PC-9 (cell line): ENCODE measurements at regions not wholly inside any gene's neighbourhood (a gene's known extent, or its start where the extent isn't known, plus 50 kb on each side); places are given as distances from the start of the nearest gene placed in this dataset.
A peak's percentile ranks its signal among the peaks of the same experiment; 100 is the strongest.

Source experiments
- BruUV-seq: library from RNA; stranded (reverse); fragments of 400-500 nt; replicated peaks from 2 replicates; lab custom pipeline; 2021; lab: Mats Ljungman, UMichigan
- CTCF ChIA-PET: fragments of 300-600 bp; sonication (Branson Sonifier 250); formaldehyde crosslinking; loops from one replicate; lab custom pipeline; 2022; ENCODE audit warnings: antibody characterized with exemption; lab: Charles Lee
- POLR2A ChIA-PET: fragments of 300-600 bp; sonication (Branson Sonifier 250); formaldehyde crosslinking; loops from one replicate; lab custom pipeline; 2022; ENCODE audit warnings: antibody characterized with exemption; ENCODE audit not compliant: unreplicated experiment; lab: Charles Lee
- DNase-seq, 2 experiments: peaks; one replicate each; pipeline versions ENCODE4 v3.0.0 to v3.0.0-alpha.2; 2015 to 2022; ENCODE audit warnings: mixed read lengths in 1 of 2
- H2AFZ ChIP-seq: fragments of 200-600 bp; sonication (generic); 2 replicates; pipeline ENCODE4 v1.8.1; 2017; ENCODE audit warnings: antibody characterized with exemption
- H3F3A ChIP-seq: fragments of 200-600 bp; sonication (generic); 2 replicates; pipeline ENCODE4 v1.8.1; 2017; ENCODE audit warnings: antibody characterized with exemption, mild to moderate bottlenecking, low read depth; ENCODE audit not compliant: insufficient read depth
- H3K27ac ChIP-seq: fragments of 200-600 bp; sonication (generic); 2 replicates; pipeline ENCODE4 v1.6.1; 2016; ENCODE audit warnings: mixed run types
- H3K27me3 ChIP-seq: fragments of 200-600 bp; sonication (generic); 2 replicates; pipeline ENCODE4 v1.6.1; 2016; ENCODE audit warnings: low read depth, mixed run types; ENCODE audit not compliant: insufficient read depth
- H3K36me3 ChIP-seq: fragments of 200-600 bp; sonication (generic); 2 replicates; pipeline ENCODE4 v1.6.1; 2016; ENCODE audit warnings: low read depth, mixed run types
- H3K4me1 ChIP-seq: fragments of 200-600 bp; sonication (generic); replicated peaks from 2 replicates; pipeline ENCODE4 v1.6.1; 2016; ENCODE audit warnings: mixed run types; ENCODE audit not compliant: insufficient read depth
- H3K4me2 ChIP-seq: fragments of 200-600 bp; sonication (generic); 2 replicates; pipeline ENCODE4 v1.6.1; 2017; ENCODE audit warnings: mixed run types
- H3K4me3 ChIP-seq: fragments of 200-600 bp; sonication (generic); 2 replicates; pipeline ENCODE4 v1.6.1; 2016; ENCODE audit warnings: mixed run types
- H3K79me2 ChIP-seq: fragments of 200-600 bp; sonication (generic); 2 replicates; pipeline ENCODE4 v1.6.1; 2017; ENCODE audit warnings: low read depth, mixed run types
- H3K9me2 ChIP-seq: fragments of 200-600 bp; sonication (generic); 2 replicates; pipeline ENCODE4 v1.8.1; 2017; ENCODE audit warnings: mild to moderate bottlenecking; ENCODE audit not compliant: insufficient read depth
- H3K9me3 ChIP-seq: fragments of 200-600 bp; sonication (generic); 2 replicates; pipeline ENCODE4 v1.8.1; 2016; ENCODE audit warnings: low read depth; ENCODE audit not compliant: insufficient read depth
- H4K20me1 ChIP-seq: fragments of 200-600 bp; sonication (generic); 2 replicates; pipeline ENCODE4 v1.8.1; 2017; ENCODE audit not compliant: insufficient read depth
- CTCF ChIP-seq: fragments of 200-600 bp; sonication (generic); conservative IDR thresholded peaks from 2 replicates; pipeline ENCODE4 v1.6.1; 2017; ENCODE audit warnings: mixed run types, antibody characterized with exemption, mild to moderate bottlenecking, moderate library complexity
- EZH2 ChIP-seq: fragments of 200-600 bp; sonication (generic); IDR thresholded peaks from 2 replicates; pipeline ENCODE4 v1.8.0; 2017; ENCODE audit warnings: antibody characterized with exemption, low read depth
- intact Hi-C: fragments of 100-400 bp; cut with micrococcal nuclease; formaldehyde crosslinking; loops from one replicate; pipeline ENCODE4 v1.10.0; 2022; ENCODE audit not compliant: unreplicated experiment

DNA sequence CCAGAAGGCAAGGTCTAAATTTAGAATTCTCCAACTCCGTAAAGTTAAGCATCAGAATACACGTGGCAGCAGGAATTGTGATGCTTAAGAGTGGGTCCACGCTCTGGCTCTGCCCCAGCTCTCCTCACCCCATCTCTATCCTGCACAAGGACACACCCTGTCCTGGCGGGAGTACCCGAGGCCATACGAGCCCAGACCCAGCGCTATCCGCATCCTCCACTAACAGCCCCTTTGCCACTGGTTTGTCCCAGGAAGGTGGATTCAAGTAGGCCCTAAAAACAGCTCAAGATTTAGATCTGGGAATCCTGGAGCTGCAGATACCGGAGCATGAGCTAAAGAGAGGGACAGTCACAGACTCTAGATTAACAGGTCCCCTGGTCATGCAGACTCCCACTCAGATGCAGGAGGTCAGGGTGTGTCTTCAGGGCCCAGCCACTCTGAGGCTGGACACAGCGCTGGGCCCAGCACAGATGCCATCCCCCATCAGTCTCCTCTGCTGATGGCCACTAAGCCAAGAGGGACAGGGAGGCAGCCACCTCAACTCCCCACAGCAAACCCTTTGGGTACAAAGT, 393.3 kb downstream of the NPHP4 start:
- no peak overlapping the region for H3K4me2 ChIP-seq
- no peaks in the 10 kb centered on the region for H3K9me3 ChIP-seq
- H3K36me3 ChIP-seq: no peaks in the 10 kb centered on the region
- no peak overlapping the region for H2AFZ ChIP-seq
- H3K4me3 ChIP-seq: no peak overlapping the region
- H3K27ac ChIP-seq: no peak overlapping the region
- no peaks in the 10 kb centered on the region for H3K79me2 ChIP-seq
- H3K27me3 ChIP-seq: no peaks in the 10 kb centered on the region
- ChIA-PET POLR2A (no interaction called here), CTCF (no interaction called here)
- H3K9me2 ChIP-seq: no peaks in the 10 kb centered on the region
- TF ChIP-seq CTCF (no peak), EZH2 (no peak)
- peaks cover 3% of the 10 kb centered on the region; the same call in 1 of the 2 replicates for H3K4me1 ChIP-seq
- no peaks in the 10 kb centered on the region for H3F3A ChIP-seq
- no peak for DNase-seq
- intact Hi-C loops: no loop called here
- no peaks in the 10 kb centered on the region for H4K20me1 ChIP-seq
- no TSS peak for BruUV-seq

GRCh38 chr1:5597991-5598823, 394.0 kb downstream of the NPHP4 start:
- intact Hi-C loops: no loop called here
- H3K27ac ChIP-seq: peak overlapping the region; percentile 19; the same call in 1 of the 2 replicates
- ChIA-PET POLR2A (no interaction called here), CTCF (no interaction called here)
- H3K4me3 ChIP-seq: no peak overlapping the region
- peaks cover 3% of the 10 kb centered on the region; the same call in 1 of the 2 replicates for H3K4me1 ChIP-seq
- peak in 1 of 2 experiments; percentile 36 for DNase-seq
- peak overlapping the region; percentile 49 for H3K4me2 ChIP-seq
- no peak overlapping the region for H2AFZ ChIP-seq
- no TSS peak for BruUV-seq
- H3K36me3 ChIP-seq: no peaks in the 10 kb centered on the region
- TF ChIP-seq CTCF (0 out of 2 replicates have a peak, but pooled peaks have one; percentile 22), EZH2 (no peak)
- no peaks in the 10 kb centered on the region for H3K9me2 ChIP-seq
- H3K79me2 ChIP-seq: no peaks in the 10 kb centered on the region
- H3F3A ChIP-seq: no peaks in the 10 kb centered on the region
- H4K20me1 ChIP-seq: no peaks in the 10 kb centered on the region
- H3K27me3 ChIP-seq: 0 out of 2 replicates have a peak, but pooled peaks cover 2% of the 10 kb centered on the region
- H3K9me3 ChIP-seq: no peaks in the 10 kb centered on the region

GRCh38 chr1:5597171-5597850, 394.9 kb downstream of the NPHP4 start:
- H3F3A ChIP-seq: no peaks in the 10 kb centered on the region
- no TSS peak for BruUV-seq
- H3K4me3 ChIP-seq: no peak overlapping the region
- H3K4me1 ChIP-seq: peaks cover 3% of the 10 kb centered on the region; the same call in 1 of the 2 replicates
- ChIA-PET POLR2A (no interaction called here), CTCF (no interaction called here)
- H2AFZ ChIP-seq: no peak overlapping the region
- 0 out of 2 replicates have a peak, but pooled peaks cover 6% of the 10 kb centered on the region for H3K27me3 ChIP-seq
- H3K4me2 ChIP-seq: peak overlapping the region; percentile 49
- TF ChIP-seq EZH2 (no peak), CTCF (no peak)
- intact Hi-C loops: no loop called here
- H3K9me3 ChIP-seq: no peaks in the 10 kb centered on the region
- no peak for DNase-seq
- no peaks in the 10 kb centered on the region for H4K20me1 ChIP-seq
- H3K27ac ChIP-seq: 0 out of 2 replicates have a peak overlapping the region, but pooled peaks have one; percentile 19
- no peaks in the 10 kb centered on the region for H3K79me2 ChIP-seq
- no peaks in the 10 kb centered on the region for H3K36me3 ChIP-seq
- no peaks in the 10 kb centered on the region for H3K9me2 ChIP-seq
